Neuronal stem cell (in vitro differentiated cells): ENCODE measurements at regions not wholly inside any gene's neighbourhood (a gene's known extent, or its start where the extent isn't known, plus 50 kb on each side); places are given as distances from the start of the nearest gene placed in this dataset.
"Not testable (repeated sequence)": the region's sequence is repeated elsewhere in the genome, so short reads cannot be mapped to it uniquely, and the experiment has no call there.

Source experiments
- DNase-seq: peaks from one replicate; pipeline ENCODE4 v3.0.0-alpha.2; 2013; ENCODE audit warnings: low spot score
- H2AFZ ChIP-seq: one replicate; pipeline ENCODE4 v1.6.1; 2013; ENCODE audit warnings: mild to moderate bottlenecking, low read length, inconsistent platforms
- H2AK5ac ChIP-seq: 2 replicates; pipeline ENCODE4 v1.6.1; 2013; ENCODE audit warnings: low read depth, mild to moderate bottlenecking, inconsistent platforms, low read length, moderate library complexity, mixed read lengths
- H2BK120ac ChIP-seq: 2 replicates; pipeline ENCODE4 v1.6.1; 2013; ENCODE audit warnings: low read depth, mild to moderate bottlenecking, inconsistent platforms, low read length, moderate library complexity, mixed read lengths
- H2BK12ac ChIP-seq: one replicate; pipeline ENCODE4 v1.6.1; 2013; ENCODE audit warnings: low read length, inconsistent platforms
- H2BK15ac ChIP-seq: 2 replicates; pipeline ENCODE4 v1.6.1; 2013; ENCODE audit warnings: mild to moderate bottlenecking, low read length, inconsistent platforms, mixed read lengths
- H2BK5ac ChIP-seq: one replicate; pipeline ENCODE4 v1.6.1; 2013; ENCODE audit warnings: inconsistent platforms, mild to moderate bottlenecking, low read length, moderate library complexity
- H3K14ac ChIP-seq: one replicate; pipeline ENCODE4 v1.6.1; 2013; ENCODE audit warnings: low read length, inconsistent platforms
- H3K18ac ChIP-seq: 2 replicates; pipeline ENCODE4 v1.6.1; 2013; ENCODE audit warnings: low read length, inconsistent platforms
- H3K23ac ChIP-seq: 2 replicates; pipeline ENCODE4 v1.6.1; 2013; ENCODE audit warnings: low read depth, mild to moderate bottlenecking, mixed read lengths, low read length, inconsistent platforms; ENCODE audit not compliant: poor library complexity
- H3K27ac ChIP-seq: replicated peaks from 3 replicates; pipeline ENCODE4 v1.5.1; 2013; ENCODE audit warnings: low read length, inconsistent platforms
- H3K27me3 ChIP-seq, 3 experiments: 2 replicates each; pipeline ENCODE4 v1.6.1; 2013; ENCODE audit warnings: low read length in 3 of 3, mild to moderate bottlenecking in 2 of 3, inconsistent platforms in 1 of 3, low read depth in 1 of 3, mixed read lengths in 1 of 3, moderate library complexity in 1 of 3; ENCODE audit not compliant: control insufficient read depth in 3 of 3, insufficient read depth in 3 of 3
- H3K36me3 ChIP-seq, 2 donors: replicated peaks in 1 of 2; 2 replicates each; pipeline ENCODE4 v1.6.1; 2013; ENCODE audit warnings: low read length in 2 of 2; ENCODE audit not compliant: control insufficient read depth in 2 of 2, insufficient read depth in 2 of 2
- H3K4ac ChIP-seq: 2 replicates; pipeline ENCODE4 v1.6.1; 2013; ENCODE audit warnings: inconsistent platforms, mild to moderate bottlenecking, low read length, moderate library complexity
- H3K4me1 ChIP-seq, 2 donors: 1 replicate in 1 of 2; 2 replicates in 1 of 2; pipeline ENCODE4 v1.6.1; 2013; ENCODE audit warnings: low read length in 2 of 2, low read depth in 1 of 2; ENCODE audit not compliant: control insufficient read depth in 2 of 2, insufficient read depth in 1 of 2
- H3K4me2 ChIP-seq: one replicate; pipeline ENCODE4 v1.6.1; 2013; ENCODE audit warnings: mild to moderate bottlenecking, low read length, inconsistent platforms; ENCODE audit not compliant: insufficient read depth, poor library complexity, severe bottlenecking
- H3K4me3 ChIP-seq, 2 donors: 2 replicates each; pipeline ENCODE4 v1.5.1; 2013; ENCODE audit warnings: low read length in 2 of 2, mild to moderate bottlenecking in 2 of 2, inconsistent platforms in 1 of 2, moderate library complexity in 1 of 2
- H3K79me1 ChIP-seq: one replicate; pipeline ENCODE4 v1.6.1; 2013; ENCODE audit warnings: low read depth, mild to moderate bottlenecking, inconsistent platforms, low read length, moderate library complexity
- H3K9ac ChIP-seq: one replicate; pipeline ENCODE4 v1.6.1; 2013; ENCODE audit warnings: mild to moderate bottlenecking, low read depth, low read length, inconsistent platforms; ENCODE audit not compliant: poor library complexity
- H3K9me3 ChIP-seq, 2 donors: replicated peaks in 1 of 2; 2 replicates each; pipeline versions ENCODE3 to v1.6.1; 2013; ENCODE audit warnings: low read length in 2 of 2, mild to moderate bottlenecking in 2 of 2, inconsistent platforms in 1 of 2, low read depth in 1 of 2, mixed read lengths in 1 of 2, moderate library complexity in 1 of 2; ENCODE audit not compliant: control insufficient read depth in 2 of 2, insufficient read depth in 1 of 2
- H4K8ac ChIP-seq: one replicate; pipeline ENCODE4 v1.6.1; 2013; ENCODE audit warnings: low read depth, mild to moderate bottlenecking, inconsistent platforms, low read length, moderate library complexity
- H4K91ac ChIP-seq: one replicate; pipeline ENCODE4 v1.6.1; 2013; ENCODE audit warnings: low read length, low read depth, mild to moderate bottlenecking, inconsistent platforms; ENCODE audit not compliant: poor library complexity
- WGBS, 2 donors: extraction: QIAGEN DNeasy Blood & Tissue Kit; methylation state at CpG; one replicate each; pipeline ENCODE4 v1.1.7; 2013; ENCODE audit warnings: missing lambda C conversion rate in 2 of 2, mixed read lengths in 1 of 2; ENCODE audit not compliant: insufficient read length in 2 of 2, insufficient replicate concordance in 1 of 2; ENCODE audit errors: extremely low coverage in 2 of 2; 5-methylcytosine and 5-hydroxymethylcytosine counted together

- Histone ChIP-seq H3K36me3 (no peaks in the 10 kb centered on the region), H3K9ac (no peak overlapping the region), H3K27ac (no peak overlapping the region), H2AFZ (no peak overlapping the region), H3K27me3 (peaks cover 0 to 8% (median 0%) of the 10 kb centered on the region in 3 experiments), H3K4me3 (no peak overlapping the region), H4K91ac (no peak overlapping the region), H2BK5ac (no peak overlapping the region), H2BK15ac (no peak overlapping the region), H3K4ac (no peak overlapping the region), H3K4me1 (peaks cover 0 to 3% of the 10 kb centered on the region in 2 donors), H3K23ac (no peak overlapping the region), H2BK12ac (no peak overlapping the region), H3K4me2 (no peak overlapping the region), H2AK5ac (no peak overlapping the region), H3K18ac (no peak overlapping the region), H3K14ac (no peak overlapping the region), H3K9me3 (peaks cover 0 to 2% of the 10 kb centered on the region in 2 donors), H4K8ac (no peak overlapping the region), H2BK120ac (no peak overlapping the region), H3K79me1 (no peaks in the 10 kb centered on the region)
- DNase-seq = no peak
- no CpG with 5 or more reads among the region's 13 CpGs for WGBS, 2 donors
Observed at GRCh38 chr13:27347211-27347772, 76.7 kb downstream of the RASL11A start.

- H4K8ac ChIP-seq = no peak overlapping the region
- H2BK5ac ChIP-seq = no peak overlapping the region
- no peaks in the 10 kb centered on the region for H3K79me1 ChIP-seq
- no peak overlapping the region for H3K4me2 ChIP-seq
- H3K27me3 ChIP-seq = peaks cover 0 to 1% (median 0%) of the 10 kb centered on the region in 3 experiments
- H4K91ac ChIP-seq = no peak overlapping the region
- H2BK15ac ChIP-seq = no peak overlapping the region
- no peak for DNase-seq
- peaks cover 0 to 3% of the 10 kb centered on the region in 2 donors for H3K4me1 ChIP-seq
- H2BK12ac ChIP-seq = no peak overlapping the region
- no peak overlapping the region for H3K4me3 ChIP-seq
- no peak overlapping the region for H2AFZ ChIP-seq
- H3K36me3 ChIP-seq = no peaks in the 10 kb centered on the region
- no peak overlapping the region for H3K9ac ChIP-seq
- H3K23ac ChIP-seq = no peak overlapping the region
- no peak overlapping the region for H2AK5ac ChIP-seq
- H3K18ac ChIP-seq = no peak overlapping the region
- WGBS, 2 donors = no CpG with 5 or more reads among the region's 6 CpGs
- H3K4ac ChIP-seq = no peak overlapping the region
- peaks cover 0 to 2% of the 10 kb centered on the region in 2 donors for H3K9me3 ChIP-seq
- no peak overlapping the region for H3K14ac ChIP-seq
- no peak overlapping the region for H2BK120ac ChIP-seq
- no peak overlapping the region for H3K27ac ChIP-seq
Observed at GRCh38 chr13:27348461-27348860, 76.0 kb upstream of the GTF3A start.

- H3K14ac ChIP-seq = no peak overlapping the region
- H2AK5ac ChIP-seq = no peak overlapping the region
- no peak for DNase-seq
- H3K4me2 ChIP-seq = no peak overlapping the region
- H3K9ac ChIP-seq = no peak overlapping the region
- no CpG with 5 or more reads among the region's 3 CpGs for WGBS, 2 donors
- H3K4me1 ChIP-seq = peaks cover 0 to 3% of the 10 kb centered on the region in 2 donors
- no peak overlapping the region for H3K23ac ChIP-seq
- no peak overlapping the region for H4K91ac ChIP-seq
- H2BK120ac ChIP-seq = no peak overlapping the region
- H3K27ac ChIP-seq = no peak overlapping the region
- no peak overlapping the region for H2BK15ac ChIP-seq
- no peak overlapping the region for H2BK5ac ChIP-seq
- peaks cover 0 to 2% of the 10 kb centered on the region in 2 donors for H3K9me3 ChIP-seq
- H2AFZ ChIP-seq = no peak overlapping the region
- no peak overlapping the region for H2BK12ac ChIP-seq
- H3K18ac ChIP-seq = no peak overlapping the region
- no peaks in the 10 kb centered on the region for H3K79me1 ChIP-seq
- H3K36me3 ChIP-seq = no peaks in the 10 kb centered on the region
- H3K4ac ChIP-seq = no peak overlapping the region
- H3K4me3 ChIP-seq = no peak overlapping the region
- H4K8ac ChIP-seq = no peak overlapping the region
- H3K27me3 ChIP-seq = peaks cover 0 to 5% (median 0%) of the 10 kb centered on the region in 3 experiments
Observed at GRCh38 chr13:27349458-27349857, 75.0 kb upstream of the GTF3A start.

- DNase-seq, H2AFZ ChIP-seq, H3K79me1 ChIP-seq, H4K8ac ChIP-seq, H3K4me2 ChIP-seq, H4K91ac ChIP-seq, H2BK120ac ChIP-seq, H2BK5ac ChIP-seq, H3K23ac ChIP-seq, H3K27ac ChIP-seq, H3K4me1 ChIP-seq, H3K9ac ChIP-seq, H2AK5ac ChIP-seq, H2BK12ac ChIP-seq, H3K4me3 ChIP-seq, H3K36me3 ChIP-seq, H3K4ac ChIP-seq, H2BK15ac ChIP-seq, H3K18ac ChIP-seq, H3K27me3 ChIP-seq, H3K9me3 ChIP-seq: not testable (repeated sequence)
- no CpG with 5 or more reads among the region's 6 CpGs for whole genome bisulfite sequencing, 2 donors
- peak overlapping the region; percentile 59 for H3K14ac ChIP-seq
Observed at GRCh38 chr13:27350825-27351224, 73.6 kb upstream of the GTF3A start.
